ENCODE measurements at regions not wholly inside any gene's neighbourhood (a gene's known extent, or its start where the extent isn't known, plus 50 kb on each side); places are given as distances from the start of the nearest gene placed in this dataset.

GRCh38 chr10:6692103-6692502, 112.0 kb upstream of the PRKCQ start:
- Mint-ChIP-seq H3K27me3 (ENCODE audit: insufficient read depth, low read depth, poor library complexity) (peaks cover 4% of the 10 kb centered on the region), H3K27ac (no peak overlapping the region), H3K4me3 (no peak overlapping the region), H3K4me1 (no peaks in the 10 kb centered on the region), H3K9me3 (no peaks in the 10 kb centered on the region), H3K36me3 (ENCODE audit: low read depth) (no peaks in the 10 kb centered on the region)
- TF ChIP-seq POLR2AphosphoS5 (IDR thresholded peaks at IDR 0.05; ENCODE audit: low read depth) (no peak), JUNB (IDR thresholded peaks at IDR 0.05; ENCODE audit: unreplicated experiment) (no peak), ZNF462 (CRISPR knock-in tag; IDR thresholded peaks at IDR 0.05) (no peak), STAT1 (IDR thresholded peaks at IDR 0.05; ENCODE audit: unreplicated experiment) (no peak), REST (IDR thresholded peaks at IDR 0.05; ENCODE audit: unreplicated experiment) (no peak), ZNF114 (CRISPR knock-in tag; IDR thresholded peaks at IDR 0.05) (no peak), EZH2phosphoT487 (IDR thresholded peaks at IDR 0.05; ENCODE audit: unreplicated experiment) (no peak), CTCF (conservative IDR thresholded peaks at IDR 0.05; ENCODE audit: low read depth in 2 of 2) (no peak), NANOG (IDR thresholded peaks at IDR 0.05; ENCODE audit: borderline replicate concordance) (no peak), EZH2 (IDR thresholded peaks at IDR 0.05; ENCODE audit: low read depth, unreplicated experiment) (no peak), ZNF331 (CRISPR knock-in tag; IDR thresholded peaks at IDR 0.05; ENCODE audit: low read depth) (no peak), ETS1 (IDR thresholded peaks at IDR 0.05) (no peak), CREB1 (CRISPR knock-in tag; IDR thresholded peaks at IDR 0.05; ENCODE audit: low read depth) (no peak)
- Histone ChIP-seq H4K20me1 (replicated peaks; ENCODE audit: insufficient read depth) (no peaks in the 10 kb centered on the region), H3K4me2 (no peak overlapping the region), H3K79me2 (replicated peaks; ENCODE audit: insufficient read depth) (no peaks in the 10 kb centered on the region), H3K36me3 (ENCODE audit: insufficient read depth) (no peaks in the 10 kb centered on the region), H3K27ac (ENCODE audit: low read depth) (no peak overlapping the region), H3F3A (replicated peaks; ENCODE audit: low read depth) (no peaks in the 10 kb centered on the region), H2AFZ (no peak overlapping the region), H3K9me2 (ENCODE audit: insufficient read depth) (no peaks in the 10 kb centered on the region; the same call in 1 of the 2 replicates), H3K4me3 (no peak overlapping the region), H3K27me3 (ENCODE audit: insufficient read depth) (no peaks in the 10 kb centered on the region), H3K4me1 (ENCODE audit: insufficient read depth) (no peaks in the 10 kb centered on the region)
- DNase-seq (ENCODE audit: low spot score) = no peak
- no peak for ATAC-seq
